ENCODE measurements at regions not wholly inside any gene's neighbourhood (a gene's known extent, or its start where the extent isn't known, plus 50 kb on each side); places are given as distances from the start of the nearest gene placed in this dataset.
"Not testable (repeated sequence)": the region's sequence is repeated elsewhere in the genome, so short reads cannot be mapped to it uniquely, and the experiment has no call there.

- Histone ChIP-seq H3K27me3 (peaks cover 0 to 3% of the 10 kb centered on the region in 2 donors), H3K36me3 (no peaks in the 10 kb centered on the region), H3K4me3 (no peak overlapping the region), H3K9me3 (no peaks in the 10 kb centered on the region), H3K27ac (no peak overlapping the region), H3K4me1 (no peaks in the 10 kb centered on the region)
- intact Hi-C loops (cut with DNase I; ENCODE audit: low total_unique reads): no loop called here
- TF ChIP-seq CTCF (IDR thresholded peaks at IDR 0.05): no peak
- no peak for DNase-seq
Observed at GRCh38 chr7:148515237-148515636, 75.3 kb upstream of the C7orf33 start.

DNA sequence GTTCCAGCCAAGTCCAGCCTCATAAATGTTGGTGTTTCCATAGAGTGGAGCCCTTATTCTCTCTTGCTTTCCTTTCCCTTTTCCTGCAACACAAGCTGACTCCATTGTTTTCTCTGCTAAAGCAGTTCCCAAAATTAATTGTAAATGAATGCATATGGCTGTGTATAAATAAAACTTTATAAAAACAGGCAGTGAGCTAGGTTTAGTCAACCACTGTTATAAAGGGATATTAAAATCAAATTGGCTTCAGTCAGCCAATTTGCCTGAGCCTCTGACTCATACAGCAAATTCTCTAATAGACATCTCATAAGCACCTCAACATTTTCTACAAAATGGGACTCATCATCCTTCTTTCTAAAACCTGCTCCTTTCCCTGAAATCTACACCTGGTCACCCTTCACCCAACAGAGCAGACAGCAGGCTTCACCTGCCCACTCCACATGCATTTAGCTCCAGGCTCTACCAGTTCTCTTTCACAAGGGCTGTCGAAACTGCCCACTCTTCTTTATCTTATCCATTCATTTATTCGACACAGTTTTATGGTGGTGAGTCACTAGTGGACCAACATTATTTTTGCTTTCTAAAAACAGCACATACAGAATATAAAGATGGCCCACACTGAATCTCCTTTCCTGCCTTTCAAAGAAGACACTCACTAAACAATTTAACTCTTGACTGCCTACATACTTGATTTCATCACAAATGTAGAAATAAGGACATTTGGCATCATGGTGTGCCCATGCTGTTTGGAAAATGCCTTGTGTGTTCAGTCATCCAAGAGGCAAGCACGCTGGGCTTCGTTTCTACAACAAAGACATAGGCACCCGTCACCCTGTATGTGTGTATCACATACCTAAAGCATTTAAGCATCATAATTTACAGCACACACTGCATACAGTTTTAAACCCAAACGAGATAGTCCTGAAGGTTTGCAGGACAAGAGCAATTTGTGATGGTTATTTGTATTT lies 74.6 kb upstream of the C7orf33 start:
- Histone ChIP-seq H3K27ac (no peak overlapping the region), H3K9me3 (no peaks in the 10 kb centered on the region), H3K36me3 (no peaks in the 10 kb centered on the region), H3K4me1 (no peaks in the 10 kb centered on the region), H3K4me3 (no peak overlapping the region), H3K27me3 (peaks cover 0 to 10% of the 10 kb centered on the region in 2 donors)
- no peak for DNase-seq
- TF ChIP-seq CTCF (IDR thresholded peaks at IDR 0.05): no peak
- intact Hi-C loops (cut with DNase I; ENCODE audit: low total_unique reads): no loop called here

GRCh38 chr7:148519386-148519785 lies 71.2 kb upstream of the C7orf33 start:
- DNase-seq; intact Hi-C loops (cut with DNase I; ENCODE audit: low total_unique reads): not testable (repeated sequence)

GRCh38 chr7:148521271-148521670 lies 69.3 kb upstream of the C7orf33 start:
- no peak for TF ChIP-seq CTCF (IDR thresholded peaks at IDR 0.05)
- Histone ChIP-seq H3K4me1 (no peaks in the 10 kb centered on the region), H3K4me3 (no peak overlapping the region), H3K9me3 (no peaks in the 10 kb centered on the region), H3K36me3 (no peaks in the 10 kb centered on the region), H3K27me3 (peaks cover 0 to 16% of the 10 kb centered on the region in 2 donors), H3K27ac (no peak overlapping the region)
- intact Hi-C loops (cut with DNase I; ENCODE audit: low total_unique reads): no loop called here
- DNase-seq: no peak

More at GRCh38 chr7:148519386-148519785, 71.2 kb upstream of the C7orf33 start:
- H3K27me3 ChIP-seq: peaks cover 0 to 13% of the 10 kb centered on the region in 2 donors
- not testable (repeated sequence) for H3K4me3 ChIP-seq, H3K4me1 ChIP-seq, H3K9me3 ChIP-seq, H3K27ac ChIP-seq, H3K36me3 ChIP-seq

DNA sequence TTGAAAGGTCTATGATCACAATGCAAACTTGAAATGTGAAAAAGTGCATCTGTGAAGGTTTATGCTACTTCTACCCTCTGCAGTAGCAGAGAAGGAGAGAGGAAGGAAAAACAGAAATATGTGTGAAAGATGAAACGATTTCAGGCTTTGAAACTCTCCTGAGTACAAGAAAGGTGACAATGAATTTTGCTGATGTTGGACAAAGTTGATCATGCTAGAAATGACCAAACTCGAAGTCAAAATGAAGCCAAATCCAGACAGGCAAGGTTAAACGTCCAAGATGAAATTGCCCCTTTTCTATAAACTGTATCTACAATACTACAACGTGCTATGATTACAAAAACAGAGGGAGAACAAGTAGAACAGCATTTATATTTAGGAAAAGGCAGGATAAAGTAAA lies 67.0 kb upstream of the C7orf33 start:
- Histone ChIP-seq H3K27ac (no peak overlapping the region), H3K9me3 (no peaks in the 10 kb centered on the region), H3K27me3 (peaks cover 0 to 21% of the 10 kb centered on the region in 2 donors), H3K36me3 (no peaks in the 10 kb centered on the region), H3K4me1 (no peaks in the 10 kb centered on the region), H3K4me3 (no peak overlapping the region)
- intact Hi-C loops (cut with DNase I; ENCODE audit: low total_unique reads): no loop called here
- no peak for TF ChIP-seq CTCF (IDR thresholded peaks at IDR 0.05)
- DNase-seq: no peak

GRCh38 chr7:148524479-148525224 lies 65.9 kb upstream of the C7orf33 start:
- H3K4me1 ChIP-seq: no peaks in the 10 kb centered on the region
- H3K27ac ChIP-seq: no peak overlapping the region
- no peak for TF ChIP-seq CTCF (IDR thresholded peaks at IDR 0.05)
- intact Hi-C loops (cut with DNase I; ENCODE audit: low total_unique reads): no loop called here
- no peaks in the 10 kb centered on the region for H3K36me3 ChIP-seq
- no peaks in the 10 kb centered on the region for H3K9me3 ChIP-seq
- no peak overlapping the region for H3K4me3 ChIP-seq
- H3K27me3 ChIP-seq: peaks cover 0 to 21% of the 10 kb centered on the region in 2 donors
- no peak for DNase-seq

Data from tibial artery (tissue), 4 donors.